NCI-H526 treated with DMSO at 0.1 percent for 48 hours (cell line): ENCODE measurements at regions not wholly inside any gene's neighbourhood (a gene's known extent, or its start where the extent isn't known, plus 50 kb on each side); places are given as distances from the start of the nearest gene placed in this dataset.

Source experiments
- DNase-seq: peaks from one replicate; lab custom pipeline; 2025; lab: John Stamatoyannopoulos, UW

GRCh38 chr3:189049458-189050236 lies 122.1 kb upstream of the TPRG1 start:
- DNase-seq: no peak

GRCh38 chr3:189053322-189053721 lies 118.4 kb upstream of the TPRG1 start:
- no peak for DNase-seq

GRCh38 chr3:189056646-189057335 lies 115.0 kb upstream of the TPRG1 start:
- DNase-seq: no peak

DNA sequence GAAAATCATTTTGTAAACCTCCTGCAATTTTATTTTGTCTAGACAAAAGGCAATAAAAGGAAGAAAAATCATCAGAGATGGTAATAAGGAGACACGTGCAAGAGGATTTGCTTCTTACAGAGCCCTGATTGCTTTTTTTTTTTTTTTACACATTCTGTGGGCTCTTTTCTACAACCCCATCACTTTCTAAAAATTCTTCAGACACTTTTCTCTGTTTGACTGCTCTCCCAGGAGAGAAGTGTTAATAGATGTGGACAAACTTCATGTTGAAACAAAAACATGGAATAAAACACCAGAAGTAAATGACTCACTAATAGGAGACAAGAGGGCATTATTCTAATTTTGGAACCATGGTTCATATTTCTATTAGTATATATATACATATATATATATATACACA lies 114.4 kb upstream of the TPRG1 start:
- DNase-seq: no peak

DNA sequence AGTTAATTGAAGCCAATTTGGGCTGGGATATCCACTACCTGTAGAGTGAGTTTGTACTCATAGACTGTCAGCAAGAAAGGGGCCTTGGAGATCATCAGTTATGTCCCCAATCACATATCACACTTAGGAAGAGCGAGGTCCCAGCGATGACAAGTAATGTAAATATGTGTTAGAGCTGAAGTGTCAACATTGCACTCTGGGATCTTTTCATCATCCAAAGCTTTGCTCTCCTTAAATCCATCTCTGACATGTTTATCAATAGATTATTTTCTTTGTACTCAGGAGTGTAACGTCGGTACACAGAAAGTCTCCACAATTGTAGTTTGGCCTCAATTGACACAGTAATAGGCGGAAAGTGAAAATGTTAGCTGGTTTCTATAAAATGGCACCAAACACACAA lies 113.7 kb upstream of the TPRG1 start:
- DNase-seq: no peak

DNA sequence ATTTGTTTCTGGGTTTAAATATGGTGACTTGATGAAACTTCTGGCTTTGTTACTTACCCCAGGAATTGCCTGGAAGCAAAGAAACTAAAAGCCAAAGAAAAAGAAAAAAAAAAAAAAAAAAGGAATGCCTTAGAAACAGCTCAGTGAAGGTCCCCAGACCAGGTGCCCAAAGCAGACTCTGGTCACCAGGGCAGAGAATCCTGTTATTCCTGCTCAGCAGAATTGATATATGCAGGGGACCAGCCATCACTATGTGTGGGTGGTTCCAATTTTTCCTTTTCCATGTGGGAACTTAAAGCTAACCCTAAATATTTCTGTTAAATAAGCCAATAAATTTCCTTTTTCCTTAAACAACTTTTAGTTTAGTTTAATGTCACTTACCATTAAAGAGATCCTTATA lies 100.8 kb upstream of the TPRG1 start:
- DNase-seq: no peak

DNA sequence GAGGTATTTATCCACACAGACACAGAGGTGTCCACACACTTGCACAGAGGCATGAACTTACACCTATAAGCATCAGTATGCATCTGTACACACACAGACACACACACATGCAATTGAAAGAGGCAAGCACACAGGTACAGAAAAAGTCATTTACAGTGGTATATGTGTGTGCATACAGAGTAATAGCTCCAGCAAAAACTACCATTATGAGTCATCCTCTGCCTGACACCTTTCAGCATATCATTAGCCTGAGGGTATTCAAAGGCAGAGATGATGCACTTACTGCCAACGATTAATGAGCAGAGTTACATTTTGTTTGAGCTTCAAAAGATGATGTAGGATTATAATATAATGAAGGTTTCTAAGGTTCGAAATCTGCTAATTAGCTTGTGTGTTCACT lies 100.3 kb upstream of the TPRG1 start:
- DNase-seq: no peak

DNA sequence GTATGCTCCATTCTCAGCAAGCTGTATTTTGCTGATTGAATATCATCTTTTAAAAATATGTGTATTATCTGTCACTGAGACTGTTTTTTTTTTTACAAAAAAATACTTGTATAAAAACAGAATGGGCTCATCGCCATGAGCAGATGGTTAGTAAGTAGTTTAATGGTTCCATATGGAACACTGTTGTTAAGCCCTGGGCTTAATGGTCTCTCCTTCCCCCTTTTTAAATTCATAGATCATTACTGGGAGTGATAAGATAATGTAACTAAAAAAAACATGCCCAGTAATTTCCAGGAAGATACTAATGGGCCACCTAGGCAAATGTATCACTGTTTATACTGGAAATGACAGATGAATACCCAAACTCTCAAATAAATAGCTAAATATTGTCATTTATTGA lies 95.3 kb upstream of the TPRG1 start:
- no peak for DNase-seq

GRCh38 chr3:189080745-189081144 lies 91.0 kb upstream of the TPRG1 start:
- no peak for DNase-seq

DNA sequence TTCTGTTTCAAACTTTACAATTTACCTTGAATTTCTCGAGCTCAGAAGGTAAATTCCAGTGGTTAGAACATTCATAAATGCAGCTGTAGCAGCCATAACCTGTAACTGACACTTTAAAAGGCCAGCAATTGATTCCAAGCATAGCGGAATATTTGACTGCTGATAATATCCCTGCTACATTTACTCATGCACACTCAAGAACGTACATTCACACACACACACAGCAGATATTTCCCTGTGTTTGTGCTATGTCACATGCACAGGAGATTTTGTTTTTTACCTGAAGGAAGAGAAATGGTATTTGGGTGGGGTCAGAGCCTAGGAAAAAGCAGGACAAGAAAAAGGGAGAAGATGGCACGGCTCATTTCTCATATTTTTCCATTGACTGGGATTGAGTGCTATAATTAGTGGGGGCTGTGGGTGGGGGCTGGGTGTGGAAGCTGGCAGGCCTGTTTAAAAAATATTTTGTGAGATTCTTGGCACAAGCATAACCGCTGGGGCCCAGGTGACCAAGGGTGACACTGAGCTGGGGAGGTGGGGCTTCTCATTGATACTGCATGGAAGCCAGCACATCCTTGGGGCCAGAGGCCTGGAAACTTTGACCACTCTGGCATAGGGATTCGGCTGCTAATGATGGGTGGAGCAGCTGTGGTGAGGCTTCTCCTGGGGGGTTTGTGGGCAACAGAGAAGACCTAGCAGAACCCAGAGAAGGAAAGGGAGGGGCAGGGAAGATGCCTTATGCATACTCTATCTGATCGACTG lies 88.9 kb upstream of the TPRG1 start:
- DNase-seq: no peak

DNA sequence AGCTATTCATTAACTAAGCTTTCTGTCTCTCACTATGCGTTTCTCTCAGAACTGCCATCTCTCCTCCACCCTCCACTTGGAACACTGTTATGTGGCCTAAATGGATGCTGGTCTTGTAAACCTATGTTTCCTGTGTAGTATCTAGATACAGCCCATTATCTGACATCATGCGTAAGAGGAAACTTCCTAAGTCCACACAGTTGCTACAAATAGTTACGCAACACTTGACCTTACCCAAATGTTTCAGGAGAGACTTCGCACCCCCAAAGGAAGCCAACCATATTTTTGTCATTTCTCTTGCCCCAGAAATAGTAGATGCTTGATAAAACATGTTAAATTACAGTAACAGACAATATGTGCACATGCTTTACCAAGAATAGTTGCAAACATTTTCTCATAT lies 87.2 kb upstream of the TPRG1 start:
- no peak for DNase-seq

- no peak for DNase-seq
Observed at GRCh38 chr3:189092547-189092946, 79.2 kb upstream of the TPRG1 start.

GRCh38 chr3:189094539-189094938 lies 77.2 kb upstream of the TPRG1 start:
- DNase-seq: no peak

GRCh38 chr3:189096092-189096491 lies 75.7 kb upstream of the TPRG1 start:
- DNase-seq: no peak

- no peak for DNase-seq
Observed at GRCh38 chr3:189099031-189099471, 72.7 kb upstream of the TPRG1 start.

GRCh38 chr3:189099505-189100290 lies 72.1 kb upstream of the TPRG1 start:
- DNase-seq: no peak

DNA sequence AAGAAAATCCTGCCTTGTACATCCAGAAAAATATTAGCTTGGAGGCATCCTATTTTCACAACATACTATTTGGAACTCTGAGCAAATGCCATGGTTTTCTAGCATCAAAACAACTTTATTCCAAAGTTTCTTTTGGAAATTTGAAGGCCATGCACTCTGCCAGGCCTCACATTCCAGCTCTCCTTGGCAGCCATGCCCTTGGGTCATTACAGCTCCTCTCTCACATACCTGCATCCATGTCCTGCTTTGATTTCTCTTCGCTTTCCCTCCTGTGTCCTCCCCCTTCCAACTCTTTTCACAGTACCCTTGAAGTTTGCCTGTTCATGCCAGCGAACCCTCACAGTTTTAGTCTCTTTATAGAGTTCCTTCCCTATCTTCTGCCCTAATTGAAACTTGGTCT lies 70.9 kb upstream of the TPRG1 start:
- no peak for DNase-seq

DNA sequence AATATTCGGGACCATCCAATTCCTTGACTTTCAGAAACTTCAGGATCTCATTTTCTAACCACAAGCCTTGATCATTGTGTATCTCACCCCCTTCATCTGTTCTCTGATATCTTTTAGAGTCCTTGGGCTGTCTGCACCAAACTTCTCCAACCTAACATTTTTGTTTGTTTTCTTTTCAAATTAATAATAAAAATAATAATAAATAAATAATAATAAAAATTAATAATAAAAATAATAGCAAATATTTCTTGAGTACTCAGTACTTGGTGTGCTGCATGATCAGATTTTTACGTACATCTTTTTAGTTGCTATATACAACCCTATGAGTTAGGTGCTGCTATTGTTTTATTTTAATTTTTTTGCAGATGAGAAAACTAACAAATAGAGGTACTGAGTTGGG lies 70.2 kb upstream of the TPRG1 start:
- no peak for DNase-seq

- no peak for DNase-seq
Observed at GRCh38 chr3:189103208-189103607, 68.6 kb upstream of the TPRG1 start.

DNA sequence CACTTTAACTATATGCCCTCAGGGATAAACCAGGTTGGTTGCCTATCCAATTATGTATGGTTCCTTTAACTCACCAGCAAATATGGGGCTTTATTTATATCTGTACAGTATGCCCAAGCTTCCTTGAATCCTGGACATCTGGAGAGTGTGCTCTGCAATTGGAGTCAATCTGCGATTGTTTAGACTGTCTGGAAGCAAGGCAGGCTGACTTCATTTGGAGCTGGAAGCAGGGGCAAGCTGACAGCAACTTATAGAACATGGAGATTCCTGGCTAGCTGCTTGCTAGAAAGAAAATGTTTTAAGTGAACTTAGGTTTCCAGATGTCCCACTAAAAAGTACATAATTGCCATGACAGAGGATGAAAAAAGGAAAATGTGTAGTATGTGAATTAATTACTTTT lies 63.7 kb upstream of the TPRG1 start:
- DNase-seq: no peak

DNA sequence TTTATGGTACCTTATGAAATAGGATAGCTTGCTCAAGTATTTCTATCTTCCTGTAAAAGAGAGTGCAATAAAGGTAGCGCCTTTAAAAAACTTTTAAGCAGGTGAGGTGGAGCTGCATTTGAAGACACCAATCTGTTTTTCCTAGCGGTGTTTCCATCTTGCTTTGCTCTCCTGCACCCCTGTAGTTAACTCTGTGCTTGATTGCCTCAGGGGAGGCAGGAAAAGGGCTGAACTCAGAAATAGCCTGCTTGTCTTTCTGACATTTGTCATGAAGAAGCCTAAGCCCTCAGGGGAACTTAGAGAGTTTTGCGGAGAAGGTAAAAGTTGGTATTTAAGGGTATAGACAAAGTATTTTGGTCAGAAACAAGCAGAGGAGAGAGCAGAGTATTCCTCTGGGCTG lies 63.0 kb upstream of the TPRG1 start:
- DNase-seq: no peak

- DNase-seq: no peak
Observed at GRCh38 chr3:189109145-189109544, 62.6 kb upstream of the TPRG1 start.
